Endothelial cell of umbilical vein (primary cell): ENCODE measurements at regions not wholly inside any gene's neighbourhood (a gene's known extent, or its start where the extent isn't known, plus 50 kb on each side); places are given as distances from the start of the nearest gene placed in this dataset.

Experiments
- CTCF ChIP-seq, 2 donors: IDR thresholded peaks; 1 replicate in 1 of 2; 2 replicates in 1 of 2; pipeline ENCODE4 v1.5.1; 2011; ENCODE audit warnings: low read length in 2 of 2, mild to moderate bottlenecking in 2 of 2, moderate library complexity in 2 of 2, control low read depth in 1 of 2, inconsistent platforms in 1 of 2, low read depth in 1 of 2; ENCODE audit not compliant: insufficient read depth in 1 of 2; ENCODE audit errors: extremely low read depth in 1 of 2
- JUN ChIP-seq: IDR thresholded peaks from 2 replicates; pipeline ENCODE4 v1.6.1; 2011; ENCODE audit warnings: borderline replicate concordance, low read depth; ENCODE audit not compliant: insufficient read length, insufficient read depth
- MYC ChIP-seq: IDR thresholded peaks from one replicate; pipeline ENCODE4 v1.6.1; 2011; ENCODE audit warnings: mild to moderate bottlenecking, low read depth, low read length
- POLR2A ChIP-seq: IDR thresholded peaks from 2 replicates; pipeline ENCODE4 v1.6.1; 2012; ENCODE audit warnings: low read depth, mild to moderate bottlenecking, control low read depth, low read length
- POLR2AphosphoS5 ChIP-seq: IDR thresholded peaks from 2 replicates; pipeline ENCODE4 v1.6.1; 2012; ENCODE audit warnings: low read depth, mild to moderate bottlenecking, control low read depth, low read length, moderate library complexity; ENCODE audit not compliant: insufficient read depth

- no peak for TF ChIP-seq CTCF (IDR thresholded peaks at IDR 0.05; ENCODE audit: extremely low read depth in 1 of 2, insufficient read depth in 1 of 2, low read depth in 1 of 2, low read length in 2 of 2)
- no peak for TF ChIP-seq POLR2AphosphoS5
- TF ChIP-seq POLR2A, result no peak
- no peak for TF ChIP-seq MYC
- TF ChIP-seq JUN, result no peak
These were observed 421.1 kb downstream of the KLF5 start for GRCh38 chr13:73479856-73480255.
